Neural progenitor cell (in vitro differentiated cells): ENCODE measurements at regions not wholly inside any gene's neighbourhood (a gene's known extent, or its start where the extent isn't known, plus 50 kb on each side); places are given as distances from the start of the nearest gene placed in this dataset.

Source experiments
- EZH2 ChIP-seq: fragments of 200-600 bp; sonication (generic); IDR thresholded peaks from 2 replicates; pipeline ENCODE4 v1.6.1; 2017; ENCODE audit warnings: antibody characterized with exemption, mild to moderate bottlenecking, moderate library complexity
- EZH2phosphoT487 ChIP-seq: fragments of 200-600 bp; sonication (generic); IDR thresholded peaks from 2 replicates; pipeline ENCODE4 v1.6.1; 2017; ENCODE audit warnings: antibody characterized with exemption
- TF ChIP-seq, protein P1 (sequence below): fragments of 200-600 bp; sonication (generic); IDR thresholded peaks from 2 replicates; pipeline ENCODE4 v1.5.1; 2017; ENCODE audit warnings: antibody characterized with exemption, mild to moderate bottlenecking

DNA sequence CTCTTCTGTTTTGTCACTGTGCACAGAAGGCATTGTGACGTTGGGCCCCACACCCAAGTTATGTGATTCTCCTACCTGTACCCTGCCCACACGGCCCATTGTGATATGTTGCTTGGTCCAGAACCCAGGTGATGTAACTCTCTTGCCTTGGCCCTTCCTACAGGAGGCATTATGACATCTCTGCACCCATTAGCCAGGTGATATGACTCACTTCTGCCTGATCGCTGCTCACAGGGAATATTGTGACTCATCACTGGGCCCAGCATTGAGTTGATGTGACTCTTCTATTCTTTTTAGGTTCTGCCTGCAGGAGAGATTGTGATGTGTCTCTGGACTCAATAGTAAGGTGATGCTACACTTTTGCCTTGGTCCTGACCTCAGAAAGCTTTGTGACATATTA is 65.4 kb upstream of the ZNF91 start:
- TF ChIP-seq, protein P1, sequence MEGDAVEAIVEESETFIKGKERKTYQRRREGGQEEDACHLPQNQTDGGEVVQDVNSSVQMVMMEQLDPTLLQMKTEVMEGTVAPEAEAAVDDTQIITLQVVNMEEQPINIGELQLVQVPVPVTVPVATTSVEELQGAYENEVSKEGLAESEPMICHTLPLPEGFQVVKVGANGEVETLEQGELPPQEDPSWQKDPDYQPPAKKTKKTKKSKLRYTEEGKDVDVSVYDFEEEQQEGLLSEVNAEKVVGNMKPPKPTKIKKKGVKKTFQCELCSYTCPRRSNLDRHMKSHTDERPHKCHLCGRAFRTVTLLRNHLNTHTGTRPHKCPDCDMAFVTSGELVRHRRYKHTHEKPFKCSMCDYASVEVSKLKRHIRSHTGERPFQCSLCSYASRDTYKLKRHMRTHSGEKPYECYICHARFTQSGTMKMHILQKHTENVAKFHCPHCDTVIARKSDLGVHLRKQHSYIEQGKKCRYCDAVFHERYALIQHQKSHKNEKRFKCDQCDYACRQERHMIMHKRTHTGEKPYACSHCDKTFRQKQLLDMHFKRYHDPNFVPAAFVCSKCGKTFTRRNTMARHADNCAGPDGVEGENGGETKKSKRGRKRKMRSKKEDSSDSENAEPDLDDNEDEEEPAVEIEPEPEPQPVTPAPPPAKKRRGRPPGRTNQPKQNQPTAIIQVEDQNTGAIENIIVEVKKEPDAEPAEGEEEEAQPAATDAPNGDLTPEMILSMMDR: no peak
- no peak for TF ChIP-seq EZH2phosphoT487
- no peak for TF ChIP-seq EZH2
